IMR-90 (cell line): ENCODE measurements at regions not wholly inside any gene's neighbourhood (a gene's known extent, or its start where the extent isn't known, plus 50 kb on each side); places are given as distances from the start of the nearest gene placed in this dataset.

Experiments
- ATAC-seq: fragments of 200-7000 bp; cut with Tn5 transposase; 2 replicates; pipeline ENCODE4 v1.9.1; 2020; ENCODE audit warnings: low read depth, mild to moderate bottlenecking, moderate library complexity
- BruUV-seq: library from RNA; stranded (reverse); fragments of 400-500 nt; replicated peaks from 2 replicates; lab custom pipeline; 2021; lab: Mats Ljungman, UMichigan
- CTCF ChIA-PET: fragments of 300-600 bp; formaldehyde crosslinking; extraction: SDS; loops from one replicate; lab custom pipeline; 2021; ENCODE audit warnings: antibody characterized with exemption; lab: Yijun Ruan, JAX
- POLR2A ChIA-PET: fragments of 300-600 bp; sonication (Branson Sonifier 250); formaldehyde crosslinking; loops from one replicate; lab custom pipeline; 2022; ENCODE audit warnings: antibody characterized with exemption; ENCODE audit not compliant: unreplicated experiment; lab: Charles Lee
- DNase-seq: peaks from one replicate; pipeline ENCODE4 v3.0.0; 2013
- H2AFZ ChIP-seq: replicated peaks from 2 replicates; pipeline ENCODE3; 2013; ENCODE audit warnings: low read length, mild to moderate bottlenecking; ENCODE audit not compliant: poor library complexity
- H2AK5ac ChIP-seq: 2 replicates; pipeline ENCODE4 v1.6.1; 2013; ENCODE audit warnings: low read depth, low read length, inconsistent platforms
- H2AK9ac ChIP-seq: replicated peaks from 2 replicates; pipeline ENCODE3; 2013; ENCODE audit warnings: mild to moderate bottlenecking, low read depth, low read length, moderate library complexity; ENCODE audit not compliant: poor library complexity
- H2BK120ac ChIP-seq: 2 replicates; pipeline ENCODE4 v1.6.1; 2013; ENCODE audit warnings: low read depth, low read length, inconsistent platforms
- H2BK15ac ChIP-seq: 3 replicates; pipeline ENCODE4 v1.6.1; 2013; ENCODE audit warnings: low read depth, low read length, inconsistent platforms
- H2BK20ac ChIP-seq: 2 replicates; pipeline ENCODE4 v1.6.1; 2013; ENCODE audit warnings: low read depth, mild to moderate bottlenecking, inconsistent platforms, low read length, moderate library complexity
- H2BK5ac ChIP-seq: 2 replicates; pipeline ENCODE4 v1.6.1; 2013; ENCODE audit warnings: mild to moderate bottlenecking, low read depth, low read length, inconsistent platforms; ENCODE audit not compliant: poor library complexity, severe bottlenecking
- H3K14ac ChIP-seq: replicated peaks from 2 replicates; pipeline ENCODE4 v1.6.1; 2013; ENCODE audit warnings: low read depth, low read length, inconsistent platforms
- H3K18ac ChIP-seq: 2 replicates; pipeline ENCODE4 v1.6.1; 2013; ENCODE audit warnings: low read depth, low read length, control low read depth
- H3K23ac ChIP-seq: 2 replicates; pipeline ENCODE4 v1.6.1; 2013; ENCODE audit warnings: low read depth, low read length, inconsistent platforms
- H3K27ac ChIP-seq: 2 replicates; pipeline ENCODE4 v1.5.1; 2013; ENCODE audit warnings: mild to moderate bottlenecking, control low read depth, low read length; ENCODE audit not compliant: insufficient read depth
- H3K27me3 ChIP-seq: 2 replicates; pipeline ENCODE4 v1.6.1; 2013; ENCODE audit warnings: low read length; ENCODE audit not compliant: control insufficient read depth, insufficient read depth
- H3K36me3 ChIP-seq: 2 replicates; pipeline ENCODE4 v1.6.1; 2013; ENCODE audit warnings: low read length, mixed read lengths; ENCODE audit not compliant: control insufficient read depth, insufficient read depth
- H3K4ac ChIP-seq: 2 replicates; pipeline ENCODE4 v1.6.1; 2013; ENCODE audit warnings: low read depth, low read length, inconsistent platforms
- H3K4me1 ChIP-seq: 2 replicates; pipeline ENCODE4 v1.6.1; 2013; ENCODE audit warnings: low read length, mixed read lengths; ENCODE audit not compliant: control insufficient read depth, insufficient read depth
- H3K4me2 ChIP-seq: 2 replicates; pipeline ENCODE4 v1.6.1; 2013; ENCODE audit warnings: low read depth, mild to moderate bottlenecking, control low read depth, low read length, moderate library complexity
- H3K4me3 ChIP-seq: 2 replicates; pipeline ENCODE4 v1.5.1; 2013; ENCODE audit warnings: low read depth, mild to moderate bottlenecking, control low read depth, low read length, moderate library complexity; ENCODE audit not compliant: insufficient read depth
- H3K56ac ChIP-seq: 2 replicates; pipeline ENCODE4 v1.6.1; 2013; ENCODE audit warnings: low read length, inconsistent platforms; ENCODE audit not compliant: insufficient read depth; ENCODE audit errors: extremely low read depth
- H3K79me1 ChIP-seq, 2 experiments: 2 replicates each; pipeline ENCODE4 v1.6.1; 2013; ENCODE audit warnings: low read length in 2 of 2, inconsistent platforms in 1 of 2, low read depth in 1 of 2
- H3K9ac ChIP-seq: 2 replicates; pipeline ENCODE4 v1.6.1; 2013; ENCODE audit warnings: low read depth, low read length, control low read depth
- H3K9me1 ChIP-seq: 2 replicates; pipeline ENCODE4 v1.6.1; 2013; ENCODE audit warnings: low read length, inconsistent platforms; ENCODE audit not compliant: insufficient read depth
- H3K9me3 ChIP-seq: 2 replicates; pipeline ENCODE4 v1.6.1; 2013; ENCODE audit warnings: low read length; ENCODE audit not compliant: control insufficient read depth, insufficient read depth
- H4K20me1 ChIP-seq: 2 replicates; pipeline ENCODE4 v1.6.1; 2013; ENCODE audit warnings: low read length, inconsistent platforms; ENCODE audit not compliant: insufficient read depth
- H4K5ac ChIP-seq: 2 replicates; pipeline ENCODE4 v1.6.1; 2013; ENCODE audit warnings: mild to moderate bottlenecking, low read depth, low read length, control low read depth
- H4K8ac ChIP-seq, 2 experiments: 2 replicates each; pipeline ENCODE4 v1.6.1; 2013; ENCODE audit warnings: low read depth in 2 of 2, low read length in 2 of 2, control low read depth in 1 of 2, inconsistent platforms in 1 of 2
- H4K91ac ChIP-seq: 2 replicates; pipeline ENCODE4 v1.6.1; 2013; ENCODE audit warnings: low read depth, low read length, inconsistent platforms; ENCODE audit not compliant: insufficient read depth
- MXI1 ChIP-seq: IDR thresholded peaks from 2 replicates; pipeline ENCODE4 v1.6.1; 2012; ENCODE audit warnings: low read depth, mild to moderate bottlenecking, low read length, moderate library complexity, borderline replicate concordance
- RAD21 ChIP-seq: IDR thresholded peaks from 2 replicates; pipeline ENCODE4 v1.6.1; 2012; ENCODE audit warnings: low read length, improper control_type of control experiment
- WGBS, 2 experiments: methylation state at CpG; one replicate each; pipeline versions ENCODE4 v1.1.5 to v1.1.7; 2013; ENCODE audit warnings: missing lambda C conversion rate in 2 of 2; ENCODE audit not compliant: insufficient read length in 1 of 2; ENCODE audit errors: extremely low coverage in 2 of 2; 5-methylcytosine and 5-hydroxymethylcytosine counted together
- dilution Hi-C: fragments of 300-500 bp; cut with HindIII; formaldehyde crosslinking; loops from one replicate; pipeline ENCODE4 v1.14.3; 2018; ENCODE audit warnings: low sequenced_read_pairs; ENCODE audit not compliant: unreplicated experiment
- in situ Hi-C: fragments of 300-500 bp; cut with MboI; formaldehyde crosslinking; loops from 3 replicates; pipeline ENCODE4 v1.14.3; 2019; ENCODE audit warnings: low sequenced_read_pairs, inconsistent platforms, mixed read lengths
- intact Hi-C: fragments of 100-400 bp; cut with micrococcal nuclease; formaldehyde crosslinking; loops from 2 replicates; pipeline ENCODE4 v1.10.0; 2022
- TF ChIP-seq, protein P1 (sequence below): fragments of 150-350 bp; IDR thresholded peaks from 2 replicates; pipeline ENCODE4 v1.6.1; 2017; ENCODE audit warnings: mild to moderate bottlenecking, antibody characterized with exemption, low read length, low read depth

DNA sequence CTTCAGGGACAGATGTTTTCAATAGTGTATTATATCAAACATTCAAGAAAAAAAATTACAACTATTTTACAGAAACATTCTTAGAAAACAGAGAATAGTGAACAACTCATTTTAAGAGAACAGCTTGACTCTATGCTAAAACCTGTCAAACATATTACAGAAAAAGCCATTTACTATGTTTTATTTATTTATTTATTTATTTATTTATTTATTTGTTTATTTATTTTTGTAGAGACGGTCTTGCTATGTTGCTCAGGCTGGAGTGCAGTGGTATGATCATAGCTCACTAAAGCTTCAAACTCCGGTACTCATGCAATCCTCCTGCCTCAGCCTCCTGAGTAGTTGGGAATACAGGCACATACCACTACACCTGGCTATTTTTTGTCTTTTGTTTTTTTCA is 317.9 kb upstream of the HTR1E start:
- Histone ChIP-seq H3K27me3 (no peaks in the 10 kb centered on the region), H4K5ac (no peak overlapping the region), H4K8ac (no peak overlapping the region), H3K14ac (no peak overlapping the region), H3K36me3 (no peaks in the 10 kb centered on the region), H3K4me2 (no peak overlapping the region), H3K4ac (no peak overlapping the region), H4K20me1 (no peaks in the 10 kb centered on the region), H3K9me1 (no peaks in the 10 kb centered on the region), H3K9me3 (peaks cover 1% of the 10 kb centered on the region), H2BK5ac (no peak overlapping the region), H2AFZ (no peak overlapping the region), H3K27ac (no peak overlapping the region), H3K4me3 (no peak overlapping the region), H3K9ac (no peak overlapping the region), H3K56ac (no peak overlapping the region), H2AK9ac (no peak overlapping the region), H2BK15ac (no peak overlapping the region), H3K23ac (no peak overlapping the region), H2BK120ac (no peak overlapping the region), H2AK5ac (no peak overlapping the region), H4K91ac (no peak overlapping the region), H2BK20ac (no peak overlapping the region), H3K4me1 (no peaks in the 10 kb centered on the region), H3K18ac (no peak overlapping the region), H3K79me1 (no peaks in the 10 kb centered on the region)
- DNase-seq = no peak
- in situ Hi-C loops = no loop called here
- no TSS peak for BruUV-seq
- ChIA-PET POLR2A (no interaction called here), CTCF (no interaction called here)
- dilution Hi-C loops = no loop called here
- no CpG with 5 or more reads among the region's 2 CpGs for WGBS, 2 experiments
- intact Hi-C loops = no loop called here
- ATAC-seq = no peak
- TF ChIP-seq, protein P1, sequence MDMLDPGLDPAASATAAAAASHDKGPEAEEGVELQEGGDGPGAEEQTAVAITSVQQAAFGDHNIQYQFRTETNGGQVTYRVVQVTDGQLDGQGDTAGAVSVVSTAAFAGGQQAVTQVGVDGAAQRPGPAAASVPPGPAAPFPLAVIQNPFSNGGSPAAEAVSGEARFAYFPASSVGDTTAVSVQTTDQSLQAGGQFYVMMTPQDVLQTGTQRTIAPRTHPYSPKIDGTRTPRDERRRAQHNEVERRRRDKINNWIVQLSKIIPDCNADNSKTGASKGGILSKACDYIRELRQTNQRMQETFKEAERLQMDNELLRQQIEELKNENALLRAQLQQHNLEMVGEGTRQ = no peak
- TF ChIP-seq RAD21 (no peak), MXI1 (no peak)
